ENCODE measurements at regions not wholly inside any gene's neighbourhood (a gene's known extent, or its start where the extent isn't known, plus 50 kb on each side); places are given as distances from the start of the nearest gene placed in this dataset.

- intact Hi-C loops (cut with DNase I): no loop called here
- no peak for DNase-seq
- ATAC-seq: no peak
These were observed 247.3 kb downstream of the KCTD12 start for GRCh38 chr13:76638882-76639281.

- ATAC-seq (no peak), DNase-seq (no peak)
- intact Hi-C loops (cut with DNase I): no loop called here
These were observed 248.0 kb downstream of the KCTD12 start for GRCh38 chr13:76638181-76638580.

- ATAC-seq (peak in 1 of 2 donors; percentile 65), DNase-seq (no peak)
- intact Hi-C loops (cut with DNase I): no loop called here
These were observed 248.5 kb downstream of the KCTD12 start for GRCh38 chr13:76637641-76638141.

GRCh38 chr13:76636829-76637228 is 249.4 kb downstream of the KCTD12 start:
- intact Hi-C loops (cut with DNase I): no loop called here
- DNase-seq: no peak
- ATAC-seq: no peak

GRCh38 chr13:76635232-76636230 is 250.7 kb downstream of the KCTD12 start:
- DNase-seq (no peak), ATAC-seq (no peak)
- intact Hi-C loops (cut with DNase I): no loop called here

GRCh38 chr13:76634431-76635191 is 251.6 kb downstream of the KCTD12 start:
- no peak for ATAC-seq
- intact Hi-C loops (cut with DNase I): no loop called here
- no peak for DNase-seq

GRCh38 chr13:76632401-76633044 is 253.7 kb downstream of the KCTD12 start:
- ATAC-seq: no peak

GRCh38 chr13:76630629-76631230 is 255.5 kb downstream of the KCTD12 start:
- ATAC-seq (no peak), DNase-seq (no peak)
- intact Hi-C loops (cut with DNase I): no loop called here

More at GRCh38 chr13:76632401-76633044, 253.7 kb downstream of the KCTD12 start:
- DNase-seq: no peak
- intact Hi-C loops (cut with DNase I): no loop called here

- intact Hi-C loops (cut with DNase I): no loop called here
- ATAC-seq (peak in 1 of 2 donors; percentile 25), DNase-seq (no peak)
These were observed 263.7 kb downstream of the KCTD12 start for GRCh38 chr13:76622315-76623040.

GRCh38 chr13:76621705-76622104 is 264.5 kb downstream of the KCTD12 start:
- no peak for DNase-seq
- ATAC-seq: no peak
- intact Hi-C loops (cut with DNase I): no loop called here

- DNase-seq (no peak), ATAC-seq (no peak)
- intact Hi-C loops (cut with DNase I): no loop called here
These were observed 266.2 kb downstream of the KCTD12 start for GRCh38 chr13:76620036-76620435.

GRCh38 chr13:76619631-76620030 is 266.6 kb downstream of the KCTD12 start:
- intact Hi-C loops (cut with DNase I): no loop called here
- ATAC-seq (no peak), DNase-seq (no peak)

- intact Hi-C loops (cut with DNase I): no loop called here
- no peak for ATAC-seq
- DNase-seq: no peak
These were observed 275.3 kb downstream of the KCTD12 start for GRCh38 chr13:76610819-76611415.

- intact Hi-C loops (cut with DNase I): no loop called here
- ATAC-seq (no peak), DNase-seq (no peak)
These were observed 276.6 kb downstream of the KCTD12 start for GRCh38 chr13:76609643-76610042.

- intact Hi-C loops (cut with DNase I): no loop called here
- no peak for ATAC-seq
These were observed 278.3 kb downstream of the KCTD12 start for GRCh38 chr13:76607866-76608265.

GRCh38 chr13:76600081-76600480 is 286.1 kb downstream of the KCTD12 start:
- DNase-seq: no peak
- intact Hi-C loops (cut with DNase I): no loop called here
- no peak for ATAC-seq

More at GRCh38 chr13:76607866-76608265, 278.3 kb downstream of the KCTD12 start:
- DNase-seq: no peak

- DNase-seq: no peak
- intact Hi-C loops (cut with DNase I): no loop called here
- ATAC-seq: no peak
These were observed 288.3 kb downstream of the KCTD12 start for GRCh38 chr13:76597868-76598267.

GRCh38 chr13:76596216-76596615 is 290.0 kb downstream of the KCTD12 start:
- intact Hi-C loops (cut with DNase I): no loop called here
- DNase-seq (no peak), ATAC-seq (no peak)

Measured in left cardiac atrium (tissue), 4 donors.